ENCODE measurements at regions not wholly inside any gene's neighbourhood (a gene's known extent, or its start where the extent isn't known, plus 50 kb on each side); places are given as distances from the start of the nearest gene placed in this dataset.
"Not testable (repeated sequence)": the region's sequence is repeated elsewhere in the genome, so short reads cannot be mapped to it uniquely, and the experiment has no call there.

GRCh38 chr6:27135087-27135657 lies 112.3 kb upstream of the PRSS16 start:
- DNase-seq: no peak

GRCh38 chr6:27136077-27136644 lies 111.3 kb upstream of the PRSS16 start:
- DNase-seq: no peak

GRCh38 chr6:27136978-27137814 lies 110.3 kb upstream of the PRSS16 start:
- DNase-seq: no peak

GRCh38 chr6:27138406-27138805 lies 109.1 kb upstream of the PRSS16 start:
- no peak for DNase-seq

- peak; percentile 79 to 87 for DNase-seq
These were observed 108.4 kb upstream of the PRSS16 start for GRCh38 chr6:27138837-27139755.

- DNase-seq: no peak
These were observed 107.5 kb upstream of the PRSS16 start for GRCh38 chr6:27139756-27140579.

GRCh38 chr6:27140999-27141528 lies 106.4 kb upstream of the PRSS16 start:
- DNase-seq: no peak

GRCh38 chr6:27141529-27142015 lies 105.9 kb upstream of the PRSS16 start:
- DNase-seq: no peak

GRCh38 chr6:27143020-27143388 lies 104.5 kb upstream of the PRSS16 start:
- not testable (repeated sequence) for DNase-seq

GRCh38 chr6:27143474-27144026 lies 104.0 kb upstream of the PRSS16 start:
- DNase-seq: no peak

GRCh38 chr6:27144740-27145079 lies 102.8 kb upstream of the PRSS16 start:
- DNase-seq: no peak

GRCh38 chr6:27145731-27146455 lies 101.6 kb upstream of the PRSS16 start:
- DNase-seq: peak; percentile 87 to 91

- not testable (repeated sequence) for DNase-seq
These were observed 101.1 kb upstream of the PRSS16 start for GRCh38 chr6:27146456-27146705.

- DNase-seq: peak; percentile 96 to 98
These were observed 100.6 kb upstream of the PRSS16 start for GRCh38 chr6:27146706-27147505.

GRCh38 chr6:27148404-27148795 lies 99.1 kb upstream of the PRSS16 start:
- no peak for DNase-seq

- DNase-seq: no peak
These were observed 98.4 kb upstream of the PRSS16 start for GRCh38 chr6:27149150-27149549.

GRCh38 chr6:27154696-27155095 lies 92.8 kb upstream of the PRSS16 start:
- no peak for DNase-seq

- DNase-seq: peak in 1 of 2 donors; percentile 27
These were observed 90.5 kb upstream of the PRSS16 start for GRCh38 chr6:27156874-27157458.

All from right lung (tissue), 2 donors.